ENCODE measurements at regions not wholly inside any gene's neighbourhood (a gene's known extent, or its start where the extent isn't known, plus 50 kb on each side); places are given as distances from the start of the nearest gene placed in this dataset.
A peak's percentile ranks its signal among the peaks of the same experiment; 100 is the strongest.

- no peak for DNase-seq
Observed at GRCh38 chr13:109509154-109509900, 277.1 kb downstream of the IRS2 start.

DNA sequence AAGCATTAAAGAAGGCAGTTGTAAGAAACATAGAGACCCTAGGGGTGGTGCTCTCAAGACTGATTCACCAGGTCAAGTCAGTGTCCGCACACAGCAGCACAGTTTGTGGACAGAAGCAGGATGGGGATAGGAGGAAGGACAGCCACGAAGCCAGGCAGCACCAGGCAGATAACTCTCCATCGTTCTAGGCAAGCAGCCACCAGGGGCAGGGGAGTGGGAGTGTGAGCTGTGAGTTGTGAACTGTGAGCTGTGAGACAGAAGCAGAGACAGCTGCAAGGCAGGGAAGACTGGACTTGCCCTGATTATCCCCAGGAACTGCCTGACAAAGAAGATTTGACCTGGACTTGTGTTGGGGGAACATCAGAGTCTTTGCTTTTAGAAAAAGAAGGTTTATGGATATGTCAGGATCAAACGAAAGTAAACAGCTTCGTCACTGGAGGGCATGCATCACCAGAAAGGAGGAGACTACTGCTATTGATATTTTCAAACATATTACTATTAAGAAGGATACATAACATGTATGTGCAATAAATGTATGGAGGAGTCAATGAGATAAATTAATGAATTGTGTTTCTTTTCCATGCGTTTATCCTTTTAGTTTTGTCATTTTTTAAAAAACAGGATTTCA lies 286.1 kb downstream of the IRS2 start:
- DNase-seq: peak; percentile 51

DNA sequence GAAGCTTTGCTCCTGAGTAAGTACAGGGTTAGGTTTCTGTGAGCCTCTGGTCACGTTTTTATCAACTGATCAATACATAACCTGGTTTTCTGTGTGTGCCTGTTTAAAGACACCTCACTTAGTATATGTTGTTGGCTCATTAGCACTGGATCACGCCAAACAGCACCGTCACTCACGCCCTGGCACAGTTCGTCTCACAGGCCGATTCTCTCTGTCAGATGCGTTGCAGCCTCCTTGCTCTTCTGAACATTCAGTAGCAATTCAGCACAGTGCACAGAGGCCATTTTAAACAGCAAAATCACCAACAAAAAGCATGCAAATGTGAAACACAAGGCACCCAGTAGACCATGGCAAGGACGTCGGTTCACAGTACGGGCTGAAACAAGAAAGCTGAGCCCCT lies 288.5 kb downstream of the IRS2 start:
- no peak for DNase-seq

GRCh38 chr13:109496216-109496615 lies 290.2 kb downstream of the IRS2 start:
- no peak for DNase-seq

GRCh38 chr13:109494925-109495369 lies 291.4 kb downstream of the IRS2 start:
- no peak for DNase-seq

DNA sequence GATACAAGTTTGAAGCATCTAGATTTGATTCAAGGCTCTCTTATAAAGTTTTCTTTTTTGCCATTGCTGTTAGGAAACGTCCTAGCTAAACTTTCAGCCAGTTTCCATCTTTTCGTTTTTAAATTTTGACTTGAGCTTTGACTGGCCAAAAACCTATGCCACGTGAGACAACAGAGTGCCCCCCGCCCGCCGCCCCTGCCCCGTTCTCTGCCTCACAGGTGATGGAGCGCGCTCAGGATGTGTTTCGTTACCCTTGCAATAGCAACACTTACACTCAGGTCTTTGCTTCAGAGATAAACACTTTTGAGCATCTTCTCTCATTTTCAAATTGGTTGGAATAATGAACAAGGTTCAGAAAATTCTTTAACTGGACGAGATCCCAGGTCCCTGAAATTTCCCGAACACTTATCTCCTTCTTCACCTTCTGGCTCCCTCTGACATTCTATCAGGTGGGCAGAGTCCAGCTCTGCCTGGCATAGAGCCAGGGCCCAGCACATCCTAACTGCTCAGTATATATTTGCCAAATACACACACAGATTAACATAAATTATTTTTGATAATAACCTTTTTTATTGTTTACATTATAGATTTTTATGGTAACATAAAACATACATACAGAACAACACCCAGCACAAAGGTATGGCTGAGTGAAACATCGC lies 301.1 kb downstream of the IRS2 start:
- no peak for DNase-seq

GRCh38 chr13:109483284-109483683 lies 303.1 kb downstream of the IRS2 start:
- no peak for DNase-seq

DNA sequence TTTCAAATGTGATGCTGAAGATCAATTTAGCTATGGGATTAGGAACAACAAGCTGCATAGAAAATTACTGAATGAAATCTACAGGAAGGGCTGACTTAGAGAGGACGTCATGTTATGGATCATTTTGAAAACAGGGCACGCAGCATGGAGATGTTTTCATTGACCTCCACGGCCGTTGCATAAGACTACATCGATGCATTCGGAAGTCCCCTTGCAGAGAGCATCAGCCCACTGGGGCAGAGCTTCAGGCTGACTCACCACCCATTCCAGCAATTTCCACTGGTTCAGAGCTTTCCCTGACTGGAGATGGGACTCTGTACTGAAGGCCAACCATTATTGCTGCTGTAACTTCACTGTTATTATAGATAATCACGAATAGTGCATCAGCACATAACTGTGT lies 305.3 kb downstream of the IRS2 start:
- no peak for DNase-seq

- DNase-seq: no peak
Observed at GRCh38 chr13:109480011-109480955, 306.1 kb downstream of the IRS2 start.

GRCh38 chr13:109479534-109479933 lies 306.8 kb downstream of the IRS2 start:
- no peak for DNase-seq

GRCh38 chr13:109476001-109476400 lies 310.4 kb downstream of the IRS2 start:
- DNase-seq: no peak

GRCh38 chr13:109468123-109468522 lies 318.3 kb downstream of the IRS2 start:
- DNase-seq: no peak

GRCh38 chr13:109465148-109465547 lies 321.2 kb downstream of the IRS2 start:
- DNase-seq: no peak

DNA sequence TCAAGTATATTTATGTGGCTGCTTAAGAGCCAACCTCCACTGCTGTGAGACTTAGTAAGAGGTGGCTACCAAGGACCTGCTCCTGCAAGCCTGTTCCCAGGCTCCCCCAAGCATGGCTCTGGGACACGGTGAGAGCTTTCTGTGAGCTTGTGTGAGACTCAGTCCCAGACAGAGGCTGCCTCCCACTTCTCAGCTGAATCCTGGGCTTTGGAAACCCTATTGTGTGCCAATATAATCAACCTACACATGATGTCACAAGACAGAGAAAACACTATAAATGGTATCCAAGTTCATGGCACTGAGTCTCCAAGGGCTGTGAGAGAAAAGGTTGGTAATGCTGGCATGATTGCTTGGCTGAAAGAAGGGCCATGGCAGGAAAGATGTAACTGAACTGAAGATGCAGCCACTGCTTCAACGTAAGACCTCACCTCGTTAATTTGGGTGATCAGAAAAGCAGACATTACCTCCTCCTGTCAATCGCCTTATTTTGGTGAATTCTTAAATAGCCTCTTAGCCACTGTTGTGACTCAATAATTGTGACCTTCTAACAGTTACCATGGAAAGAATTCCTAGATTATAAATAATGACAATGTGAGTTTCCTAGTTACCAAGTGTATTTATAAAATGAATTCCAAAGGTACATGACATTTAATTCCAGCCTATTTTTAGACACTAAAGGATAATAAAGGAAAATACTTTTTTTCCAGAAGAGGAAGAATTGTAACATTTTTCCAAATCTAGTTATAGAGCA lies 332.0 kb downstream of the IRS2 start:
- no peak for DNase-seq

- DNase-seq: no peak
Observed at GRCh38 chr13:109451726-109452125, 334.7 kb downstream of the IRS2 start.

- DNase-seq: no peak
Observed at GRCh38 chr13:109448629-109449028, 337.8 kb downstream of the IRS2 start.

- no peak for DNase-seq
Observed at GRCh38 chr13:109447667-109448066, 338.7 kb downstream of the IRS2 start.

- DNase-seq: no peak
Observed at GRCh38 chr13:109440320-109440719, 346.1 kb downstream of the IRS2 start.

DNA sequence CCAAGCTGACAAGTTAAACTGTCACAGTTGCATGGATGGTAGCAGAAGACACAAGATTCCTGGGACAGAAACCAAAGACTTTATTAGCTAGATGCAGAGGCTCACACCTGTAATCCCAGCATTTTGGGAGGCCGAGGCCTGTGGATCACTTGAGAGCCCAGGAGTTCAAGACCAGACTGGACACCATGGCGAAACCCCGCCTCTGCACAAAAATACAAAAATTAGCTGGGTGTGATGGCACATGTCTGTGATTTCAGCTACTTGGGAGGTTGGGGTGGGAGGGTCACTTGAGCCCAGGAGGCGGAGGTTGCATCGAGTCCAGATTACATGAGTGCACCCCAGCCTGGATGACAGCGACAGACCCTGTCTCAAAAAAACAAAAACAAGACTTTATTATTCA lies 346.6 kb downstream of the IRS2 start:
- no peak for DNase-seq

- no peak for DNase-seq
Observed at GRCh38 chr13:109436841-109437240, 349.5 kb downstream of the IRS2 start.

- DNase-seq: no peak
Observed at GRCh38 chr13:109436055-109436622, 350.2 kb downstream of the IRS2 start.

DNA sequence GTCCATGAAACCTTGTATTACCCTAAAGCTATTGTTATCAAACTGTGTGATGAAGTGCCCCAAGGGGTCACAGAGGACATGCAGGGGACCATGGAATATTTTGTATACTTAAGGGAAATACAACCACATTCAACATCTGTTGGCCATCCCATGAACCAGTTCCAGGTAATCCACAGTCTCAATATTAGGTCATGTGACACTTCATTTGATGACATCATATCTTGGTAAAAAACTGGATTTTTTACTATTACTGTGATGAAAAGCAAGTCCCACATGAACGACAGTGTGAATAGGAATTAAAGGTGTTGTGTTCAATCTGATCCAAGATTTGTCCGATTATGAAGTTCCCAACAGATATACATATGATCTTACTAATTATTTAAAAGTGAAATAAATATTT lies 355.2 kb downstream of the IRS2 start:
- DNase-seq: no peak

Data from NCI-H82 (cell line).